Stimulated activated effector memory CD8-positive, alpha-beta T cell treated with anti-CD3 and anti-CD28 coated beads, Interleukin-12 subunit alpha, Interleukin-12 subunit beta, amount 100 ng/mL, for 72 hours (primary cell): ENCODE measurements at regions not wholly inside any gene's neighbourhood (a gene's known extent, or its start where the extent isn't known, plus 50 kb on each side); places are given as distances from the start of the nearest gene placed in this dataset.

Source experiments
- ATAC-seq: fragments of 150-1000 bp; cut with Tn5 transposase; 2 replicates; pipeline ENCODE4 v1.10.0; 2021
- DNase-seq, 2 donors: peaks; one replicate each; pipeline ENCODE4 v3.0.0; 2021 to 2022; ENCODE audit warnings: low spot score in 2 of 2
- H3K27ac Mint-ChIP-seq: one replicate; pipeline ENCODE4 v1.8.0; 2022; ENCODE audit warnings: mild to moderate bottlenecking, mixed read lengths
- H3K36me3 Mint-ChIP-seq: one replicate; pipeline ENCODE4 v1.8.0; 2022; ENCODE audit warnings: mild to moderate bottlenecking, mixed read lengths
- H3K4me1 Mint-ChIP-seq: one replicate; pipeline ENCODE4 v1.8.0; 2022; ENCODE audit warnings: mixed read lengths
- H3K4me3 Mint-ChIP-seq: one replicate; pipeline ENCODE4 v1.8.0; 2022; ENCODE audit warnings: mild to moderate bottlenecking, mixed read lengths
- H3K9me3 Mint-ChIP-seq: one replicate; pipeline ENCODE4 v1.8.0; 2022; ENCODE audit warnings: mixed read lengths

DNA sequence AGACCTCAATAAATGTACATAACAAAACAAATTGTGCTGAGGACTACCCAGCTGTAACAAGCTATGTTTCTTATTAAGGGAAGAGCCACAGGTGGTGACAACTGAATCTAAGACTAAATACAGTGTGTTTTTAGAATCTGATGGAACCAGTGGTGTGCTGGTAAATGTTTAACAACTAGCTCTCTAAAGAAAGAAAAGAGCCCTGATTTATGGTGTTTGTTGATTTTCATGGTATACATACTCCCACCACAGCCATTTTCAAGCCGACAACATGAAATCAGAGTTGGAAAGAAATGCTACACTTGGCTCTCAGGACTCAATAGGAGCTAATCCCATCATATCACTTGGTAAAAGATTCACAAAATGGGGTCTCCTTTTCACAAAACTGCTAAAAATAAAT, 89.8 kb upstream of the FNDC3B start:
- Mint-ChIP-seq H3K36me3 (no peaks in the 10 kb centered on the region), H3K27ac (no peak overlapping the region), H3K9me3 (no peaks in the 10 kb centered on the region), H3K4me1 (no peaks in the 10 kb centered on the region), H3K4me3 (no peak overlapping the region)
- DNase-seq (no peak), ATAC-seq (no peak)

- DNase-seq (no peak), ATAC-seq (no peak)
- H3K4me1 Mint-ChIP-seq: no peaks in the 10 kb centered on the region
- no peaks in the 10 kb centered on the region for H3K9me3 Mint-ChIP-seq
- no peak overlapping the region for H3K27ac Mint-ChIP-seq
- H3K4me3 Mint-ChIP-seq: no peak overlapping the region
- H3K36me3 Mint-ChIP-seq: no peaks in the 10 kb centered on the region
Observed at GRCh38 chr3:171950373-171950772, 89.0 kb upstream of the FNDC3B start.

DNA sequence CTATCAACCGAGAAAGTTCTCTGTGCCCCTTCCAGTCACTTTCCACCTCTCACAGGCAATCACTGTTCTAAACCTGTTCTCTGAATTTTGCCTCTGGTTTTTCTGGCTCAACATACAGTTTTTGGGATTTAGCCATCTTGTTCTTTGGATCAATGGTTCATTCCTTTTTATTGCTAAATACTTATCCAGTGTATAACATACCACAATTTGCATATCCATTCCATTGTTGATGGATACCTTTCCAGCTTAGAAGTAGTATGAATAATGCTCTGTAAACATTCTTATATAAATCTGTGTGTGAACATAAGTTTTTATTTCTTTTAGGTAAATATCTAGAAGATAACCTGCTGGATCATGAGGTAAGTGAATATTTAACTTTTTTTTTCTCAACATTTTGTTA, 87.8 kb upstream of the FNDC3B start:
- Mint-ChIP-seq H3K4me3 (no peak overlapping the region), H3K36me3 (no peaks in the 10 kb centered on the region), H3K9me3 (no peaks in the 10 kb centered on the region), H3K27ac (no peak overlapping the region), H3K4me1 (no peaks in the 10 kb centered on the region)
- no peak for ATAC-seq
- no peak for DNase-seq

- no peak overlapping the region for H3K27ac Mint-ChIP-seq
- no peaks in the 10 kb centered on the region for H3K9me3 Mint-ChIP-seq
- H3K36me3 Mint-ChIP-seq: no peaks in the 10 kb centered on the region
- no peaks in the 10 kb centered on the region for H3K4me1 Mint-ChIP-seq
- no peak for DNase-seq
- no peak for ATAC-seq
- H3K4me3 Mint-ChIP-seq: no peak overlapping the region
Observed at GRCh38 chr3:171953301-171954022, 85.9 kb upstream of the FNDC3B start.

DNA sequence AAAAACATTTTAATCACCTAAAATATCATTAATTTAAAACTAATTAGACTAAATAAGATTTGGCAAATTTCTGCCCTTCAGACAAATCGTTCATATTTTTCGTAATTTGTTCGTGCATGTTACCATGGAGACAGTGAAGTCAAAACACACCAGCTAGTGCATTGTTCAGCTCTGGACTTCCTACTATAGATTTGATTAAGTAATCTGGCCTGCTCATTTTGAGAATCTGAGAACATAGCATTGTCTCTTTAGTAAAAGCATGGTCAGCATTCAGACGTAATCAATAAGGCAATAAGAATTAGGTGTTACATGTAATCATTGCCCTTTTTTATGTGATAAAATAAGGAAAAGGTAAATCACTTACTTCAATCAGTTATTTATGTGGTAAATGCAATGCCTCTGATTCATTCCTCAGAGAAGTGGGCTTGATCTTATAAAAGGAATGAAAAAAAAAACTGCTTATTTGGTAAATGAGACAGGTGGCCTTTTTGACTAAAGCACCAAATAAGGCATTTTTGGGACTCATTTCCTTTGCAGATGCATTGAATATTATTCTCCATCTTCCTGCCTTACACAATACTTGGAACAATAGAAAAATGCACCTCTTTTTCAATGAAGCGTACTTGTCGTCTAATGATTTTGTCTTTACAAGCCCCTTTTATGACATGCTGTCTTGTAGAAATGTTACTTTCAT, 84.5 kb upstream of the FNDC3B start:
- no peaks in the 10 kb centered on the region for H3K36me3 Mint-ChIP-seq
- ATAC-seq (no peak), DNase-seq (no peak)
- no peak overlapping the region for H3K4me3 Mint-ChIP-seq
- peaks cover 2% of the 10 kb centered on the region for H3K4me1 Mint-ChIP-seq
- no peak overlapping the region for H3K27ac Mint-ChIP-seq
- no peaks in the 10 kb centered on the region for H3K9me3 Mint-ChIP-seq

GRCh38 chr3:171955598-171955997, 83.8 kb upstream of the FNDC3B start:
- ATAC-seq (no peak), DNase-seq (no peak)
- Mint-ChIP-seq H3K4me3 (no peak overlapping the region), H3K4me1 (peaks cover 9% of the 10 kb centered on the region), H3K27ac (no peak overlapping the region), H3K36me3 (no peaks in the 10 kb centered on the region), H3K9me3 (no peaks in the 10 kb centered on the region)

DNA sequence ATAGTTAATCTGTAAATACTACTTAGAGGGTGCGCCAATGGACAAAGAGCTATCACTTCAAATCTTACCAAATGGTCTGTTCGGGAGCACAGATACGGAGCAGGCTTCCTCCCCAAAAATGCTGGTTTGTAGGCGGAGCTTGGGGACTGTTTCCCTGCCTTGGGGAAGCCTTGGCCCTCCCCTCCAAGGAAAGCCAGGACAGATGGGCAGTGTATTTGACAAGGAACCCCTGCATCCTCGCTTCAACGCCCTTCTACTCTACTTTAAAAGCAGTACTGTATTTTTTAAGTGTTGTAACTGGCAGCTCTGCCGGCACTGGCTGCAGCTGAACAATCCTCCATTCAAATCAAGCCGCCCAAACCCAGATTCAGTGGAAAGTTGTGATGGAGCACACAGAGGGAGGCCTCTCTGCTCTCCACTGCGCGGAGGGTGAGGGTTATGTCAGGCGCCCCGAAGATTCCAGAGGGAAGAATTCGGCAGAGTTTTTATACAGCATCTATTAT, 83.1 kb upstream of the FNDC3B start:
- Mint-ChIP-seq H3K9me3 (no peaks in the 10 kb centered on the region), H3K4me1 (peaks cover 16% of the 10 kb centered on the region), H3K4me3 (no peak overlapping the region), H3K36me3 (no peaks in the 10 kb centered on the region), H3K27ac (no peak overlapping the region)
- DNase-seq (no peak), ATAC-seq (no peak)

- ATAC-seq (no peak), DNase-seq (no peak)
- peaks cover 19% of the 10 kb centered on the region for H3K4me1 Mint-ChIP-seq
- no peak overlapping the region for H3K27ac Mint-ChIP-seq
- no peaks in the 10 kb centered on the region for H3K9me3 Mint-ChIP-seq
- H3K36me3 Mint-ChIP-seq: no peaks in the 10 kb centered on the region
- no peak overlapping the region for H3K4me3 Mint-ChIP-seq
Observed at GRCh38 chr3:171956705-171957104, 82.7 kb upstream of the FNDC3B start.

DNA sequence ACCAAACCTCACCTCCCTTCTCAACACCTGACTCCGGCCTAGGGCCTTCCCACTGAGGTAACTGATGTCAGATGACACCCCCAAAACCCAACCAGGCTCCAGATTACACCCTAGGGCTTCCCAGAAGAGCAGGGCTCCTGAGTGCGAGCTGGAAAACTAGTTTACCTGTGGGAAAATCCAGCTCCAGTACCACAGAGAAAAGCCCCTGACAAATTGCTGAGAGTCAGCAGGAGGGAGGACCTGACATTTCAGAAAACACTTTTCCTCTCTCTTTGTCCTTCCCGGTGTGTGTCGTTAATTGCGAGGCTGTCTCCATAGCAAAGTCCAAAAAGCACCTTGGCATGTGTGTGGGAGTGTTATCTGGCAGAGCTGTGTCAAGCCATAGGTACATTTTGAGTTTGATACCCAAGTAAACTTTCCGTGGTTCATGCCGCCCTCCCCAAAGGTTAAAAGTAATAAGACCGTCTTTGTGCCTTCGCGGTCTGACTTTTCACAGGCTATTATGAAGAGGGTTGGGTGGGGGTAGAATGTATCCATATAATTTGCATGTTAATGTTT, 79.8 kb upstream of the FNDC3B start:
- Mint-ChIP-seq H3K4me1 (peaks cover 19% of the 10 kb centered on the region), H3K9me3 (no peaks in the 10 kb centered on the region), H3K27ac (no peak overlapping the region), H3K36me3 (no peaks in the 10 kb centered on the region), H3K4me3 (no peak overlapping the region)
- no peak for DNase-seq
- ATAC-seq: no peak

GRCh38 chr3:171960159-171960558, 79.2 kb upstream of the FNDC3B start:
- Mint-ChIP-seq H3K36me3 (no peaks in the 10 kb centered on the region), H3K9me3 (no peaks in the 10 kb centered on the region), H3K4me3 (peak overlapping the region; percentile 13), H3K4me1 (peaks cover 19% of the 10 kb centered on the region), H3K27ac (no peak overlapping the region)
- DNase-seq: no peak
- no peak for ATAC-seq

GRCh38 chr3:171962137-171962720, 77.1 kb upstream of the FNDC3B start:
- ATAC-seq (no peak), DNase-seq (no peak)
- H3K9me3 Mint-ChIP-seq: no peaks in the 10 kb centered on the region
- H3K4me3 Mint-ChIP-seq: no peak overlapping the region
- H3K36me3 Mint-ChIP-seq: no peaks in the 10 kb centered on the region
- peaks cover 19% of the 10 kb centered on the region for H3K4me1 Mint-ChIP-seq
- H3K27ac Mint-ChIP-seq: no peak overlapping the region

DNA sequence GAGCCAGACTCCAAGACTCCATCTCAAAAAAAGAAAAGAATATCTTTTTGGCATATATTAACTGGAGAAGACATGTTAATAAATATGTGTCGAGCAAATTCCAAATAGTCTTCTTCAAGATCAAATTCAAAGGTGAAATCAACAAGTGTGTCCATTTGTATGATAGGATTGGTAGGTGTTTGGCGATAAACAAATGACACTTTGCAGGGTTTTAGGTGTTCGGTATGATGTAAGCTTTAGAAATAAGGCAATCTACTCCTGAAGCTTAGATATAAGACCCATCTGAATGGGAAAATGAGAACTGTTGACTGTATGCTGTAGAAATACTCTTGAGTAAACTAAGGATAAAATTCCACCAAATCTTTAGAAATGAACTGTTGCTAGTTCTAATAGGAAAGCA, 75.8 kb upstream of the FNDC3B start:
- no peak overlapping the region for H3K4me3 Mint-ChIP-seq
- ATAC-seq (no peak), DNase-seq (no peak)
- no peak overlapping the region for H3K27ac Mint-ChIP-seq
- no peaks in the 10 kb centered on the region for H3K9me3 Mint-ChIP-seq
- H3K4me1 Mint-ChIP-seq: peaks cover 19% of the 10 kb centered on the region
- no peaks in the 10 kb centered on the region for H3K36me3 Mint-ChIP-seq

DNA sequence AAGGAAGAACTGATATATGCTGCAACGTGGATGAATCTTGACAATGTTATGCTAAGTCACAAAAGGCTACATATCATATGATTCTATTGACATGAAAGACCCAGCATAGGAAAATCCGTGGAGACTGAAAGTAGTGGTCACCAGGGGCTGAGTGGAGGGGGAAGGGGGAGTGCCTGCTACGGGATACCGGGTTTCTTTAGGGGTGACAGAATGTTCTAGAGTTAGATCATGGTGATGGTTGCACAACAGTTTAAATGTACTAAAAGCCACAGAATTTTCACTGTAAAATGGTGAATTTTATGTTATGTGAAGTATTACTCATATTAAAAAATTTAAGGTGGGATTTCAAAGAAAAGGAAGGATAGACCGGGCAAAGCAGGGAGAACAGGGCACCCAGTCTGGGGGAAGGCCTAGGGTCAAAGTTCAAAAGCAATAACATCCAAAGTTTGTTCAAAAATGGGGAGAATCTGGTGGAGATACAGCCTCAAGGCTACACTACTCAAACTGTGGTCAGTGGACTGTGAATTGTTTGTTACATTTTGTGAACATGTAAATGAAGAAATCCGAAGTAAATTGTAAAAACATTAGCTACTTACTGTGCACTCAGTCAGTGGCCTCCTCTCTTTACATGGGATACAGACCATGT, 74.2 kb upstream of the FNDC3B start:
- ATAC-seq (no peak), DNase-seq (no peak)
- Mint-ChIP-seq H3K4me1 (peaks cover 20% of the 10 kb centered on the region), H3K4me3 (no peak overlapping the region), H3K9me3 (peaks cover 2% of the 10 kb centered on the region), H3K36me3 (no peaks in the 10 kb centered on the region), H3K27ac (no peak overlapping the region)

DNA sequence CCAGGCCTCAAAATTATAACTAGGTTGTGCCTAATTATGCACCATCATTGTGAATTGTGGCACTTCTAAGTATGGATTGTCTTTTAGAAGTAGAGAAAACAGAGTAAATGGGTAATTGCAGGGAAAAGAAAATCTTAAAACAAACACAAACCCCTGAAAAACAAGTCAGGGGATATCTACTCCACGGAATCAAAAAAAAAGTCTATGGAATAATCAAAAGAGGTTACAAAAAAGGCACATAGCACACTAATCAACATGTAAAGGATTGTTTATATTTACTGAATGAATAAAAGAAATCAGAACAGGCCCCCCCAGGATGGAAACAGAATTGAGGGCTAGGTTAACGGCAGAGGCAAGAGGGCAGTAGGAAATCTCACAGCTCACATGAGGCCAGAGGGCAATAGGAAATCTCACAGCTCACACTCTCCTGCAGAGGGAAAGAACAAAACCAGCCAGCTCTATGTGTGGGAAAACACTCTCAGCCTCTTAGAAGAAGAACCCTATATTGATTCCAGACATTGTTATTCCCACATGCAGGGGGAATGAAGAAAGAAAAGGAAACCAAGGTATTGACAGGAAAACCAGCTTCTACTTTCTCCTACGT, 72.7 kb upstream of the FNDC3B start:
- ATAC-seq (no peak), DNase-seq (no peak)
- Mint-ChIP-seq H3K9me3 (peaks cover 2% of the 10 kb centered on the region), H3K4me3 (no peak overlapping the region), H3K4me1 (peaks cover 13% of the 10 kb centered on the region), H3K36me3 (no peaks in the 10 kb centered on the region), H3K27ac (no peak overlapping the region)

- peaks cover 13% of the 10 kb centered on the region for H3K4me1 Mint-ChIP-seq
- ATAC-seq (no peak), DNase-seq (no peak)
- H3K27ac Mint-ChIP-seq: no peak overlapping the region
- H3K36me3 Mint-ChIP-seq: no peaks in the 10 kb centered on the region
- H3K4me3 Mint-ChIP-seq: no peak overlapping the region
- peaks cover 2% of the 10 kb centered on the region for H3K9me3 Mint-ChIP-seq
Observed at GRCh38 chr3:171967137-171967783, 72.1 kb upstream of the FNDC3B start.
